ENCODE measurements at regions not wholly inside any gene's neighbourhood (a gene's known extent, or its start where the extent isn't known, plus 50 kb on each side); places are given as distances from the start of the nearest gene placed in this dataset.

- Histone ChIP-seq H2AK9ac (replicated peaks; ENCODE audit: low read depth, low read length, poor library complexity) (no peak overlapping the region), H3K9me1 (ENCODE audit: insufficient read depth, low read length) (no peaks in the 10 kb centered on the region), H4K5ac (ENCODE audit: low read depth, low read length) (no peak overlapping the region), H3K56ac (ENCODE audit: extremely low read depth, insufficient read depth, low read length) (no peak overlapping the region), H3K27ac (ENCODE audit: insufficient read depth, low read length) (no peak overlapping the region), H3K79me1 (ENCODE audit: low read depth in 1 of 2, low read length in 2 of 2) (no peaks in the 10 kb centered on the region), H3K4me2 (ENCODE audit: low read depth, low read length) (no peak overlapping the region), H3K27me3 (ENCODE audit: control insufficient read depth, insufficient read depth, low read length) (no peaks in the 10 kb centered on the region), H2AFZ (replicated peaks; ENCODE audit: low read length, poor library complexity) (no peak overlapping the region), H3K9ac (ENCODE audit: low read depth, low read length) (no peak overlapping the region), H3K4ac (ENCODE audit: low read depth, low read length) (no peak overlapping the region), H3K23ac (ENCODE audit: low read depth, low read length) (no peak overlapping the region), H4K20me1 (ENCODE audit: insufficient read depth, low read length) (no peaks in the 10 kb centered on the region), H2BK120ac (ENCODE audit: low read depth, low read length) (no peak overlapping the region), H3K4me3 (ENCODE audit: insufficient read depth, low read depth, low read length) (no peak overlapping the region), H3K18ac (ENCODE audit: low read depth, low read length) (no peak overlapping the region), H4K8ac (ENCODE audit: low read depth in 2 of 2, low read length in 2 of 2) (no peak overlapping the region), H2AK5ac (ENCODE audit: low read depth, low read length) (no peak overlapping the region), H3K36me3 (ENCODE audit: control insufficient read depth, insufficient read depth, low read length) (no peaks in the 10 kb centered on the region), H3K4me1 (ENCODE audit: control insufficient read depth, insufficient read depth, low read length) (no peaks in the 10 kb centered on the region), H4K91ac (ENCODE audit: insufficient read depth, low read depth, low read length) (no peak overlapping the region), H2BK15ac (ENCODE audit: low read depth, low read length) (no peak overlapping the region), H3K14ac (replicated peaks; ENCODE audit: low read depth, low read length) (no peak overlapping the region), H3K9me3 (ENCODE audit: control insufficient read depth, insufficient read depth, low read length) (0 out of 2 replicates have a peak, but pooled peaks cover 2% of the 10 kb centered on the region), H2BK5ac (ENCODE audit: low read depth, low read length, poor library complexity, severe bottlenecking) (no peak overlapping the region), H2BK20ac (ENCODE audit: low read depth, low read length) (no peak overlapping the region)
- ATAC-seq (ENCODE audit: low read depth), result no peak
- intact Hi-C loops (cut with micrococcal nuclease), result no loop called here
- no peak for DNase-seq
- dilution Hi-C loops (cut with HindIII; ENCODE audit: low sequenced_read_pairs, unreplicated experiment), result no loop called here
- POLR2A ChIA-PET (ENCODE audit: unreplicated experiment), result no interaction called here
- no TSS peak for BruUV-seq (replicated peaks)
- in situ Hi-C loops (cut with MboI; ENCODE audit: low sequenced_read_pairs), result no loop called here
- 80% methylated on average over 1 of the region's 12 CpGs; no CpG with 5 or more reads in 1 of the 2 experiments for WGBS, 2 experiments (ENCODE audit: extremely low coverage in 2 of 2, insufficient read length in 1 of 2)
- TF ChIP-seq RFX5 (IDR thresholded peaks at IDR 0.05; ENCODE audit: low read depth, low read length) (no peak), FOS (IDR thresholded peaks at IDR 0.05; ENCODE audit: low read depth, low read length) (no peak), BHLHE40 (IDR thresholded peaks at IDR 0.05; ENCODE audit: low read depth, low read length) (no peak), CHD1 (IDR thresholded peaks at IDR 0.05; ENCODE audit: low read depth, low read length) (no peak), CEBPB (IDR thresholded peaks at IDR 0.05; ENCODE audit: low read depth, low read length) (no peak), MAFK (IDR thresholded peaks at IDR 0.05; ENCODE audit: low read depth, low read length) (no peak), POLR2A (IDR thresholded peaks at IDR 0.05; ENCODE audit: low read depth, low read length) (no peak), SMC3 (IDR thresholded peaks at IDR 0.05; ENCODE audit: low read depth, low read length) (no peak), RAD21 (IDR thresholded peaks at IDR 0.05; ENCODE audit: low read length) (no peak), USF2 (IDR thresholded peaks at IDR 0.05; ENCODE audit: low read depth, low read length) (no peak), CTCF (conservative IDR thresholded peaks at IDR 0.05; ENCODE audit: low read depth, low read length) (no peak), MAZ (IDR thresholded peaks at IDR 0.05; ENCODE audit: borderline replicate concordance, low read depth, low read length) (no peak), ELK1 (IDR thresholded peaks at IDR 0.05; ENCODE audit: borderline replicate concordance, low read depth, low read length) (no peak), NFE2L2 (IDR thresholded peaks at IDR 0.05; ENCODE audit: low read depth, low read length) (no peak), MXI1 (IDR thresholded peaks at IDR 0.05; ENCODE audit: borderline replicate concordance, low read depth, low read length) (no peak), RCOR1 (IDR thresholded peaks at IDR 0.05; ENCODE audit: insufficient replicate concordance, low read length) (no peak)
- CTCF ChIA-PET, result interaction anchor here (1.1 kb wide), 1 partner anchor 12 kb away, joined by 3 read pairs; no protein-coding TSS in a partner anchor
These were observed 348.9 kb upstream of the NPSR1 start for GRCh38 chr7:34309116-34309515.

Data from IMR-90 (cell line).